IPS DF 4.7 (cell line): ENCODE measurements at regions not wholly inside any gene's neighbourhood (a gene's known extent, or its start where the extent isn't known, plus 50 kb on each side); places are given as distances from the start of the nearest gene placed in this dataset.

Experiments used
- DNase-seq: peaks from one replicate; pipeline ENCODE4 v3.0.0-alpha.2; 2013; ENCODE audit warnings: low spot score; ENCODE audit errors: extremely low read depth

DNA sequence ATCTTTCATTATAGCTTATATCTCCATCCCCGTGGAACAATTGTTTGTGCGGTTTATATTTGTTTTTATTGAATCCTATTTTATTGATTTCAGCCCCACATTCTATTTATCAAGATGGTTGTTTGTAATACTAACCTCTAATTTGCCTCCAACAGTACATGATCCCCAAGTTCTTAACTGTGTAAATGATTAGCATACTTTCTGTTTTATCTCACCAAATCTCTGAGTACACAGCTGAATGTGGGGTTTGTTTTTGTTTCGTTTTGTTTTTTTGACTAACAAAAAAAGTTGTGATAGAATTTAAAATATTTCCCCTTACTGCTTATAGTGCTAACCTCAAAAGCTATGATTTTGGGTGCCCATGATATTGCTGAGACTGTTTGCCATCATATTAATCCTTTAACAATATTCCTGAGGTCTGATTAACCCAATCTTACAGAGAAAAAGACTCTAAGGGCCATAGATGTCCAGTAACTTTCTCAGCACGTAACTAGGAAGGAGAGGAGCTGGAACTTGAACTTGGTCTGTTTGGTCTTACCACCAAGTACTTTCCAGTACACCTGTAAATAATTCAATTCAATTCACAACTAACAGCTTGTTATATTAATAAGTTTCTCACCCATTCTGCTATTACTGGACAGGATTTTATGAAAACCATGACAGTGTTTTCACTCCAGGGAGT lies 789.8 kb downstream of the TUSC7 start:
- no peak for DNase-seq

GRCh38 chr3:117507958-117508357 lies 798.4 kb downstream of the TUSC7 start:
- DNase-seq = no peak

GRCh38 chr3:117509858-117510257 lies 800.3 kb downstream of the TUSC7 start:
- DNase-seq = no peak

- DNase-seq = no peak
These were observed 800.8 kb downstream of the TUSC7 start for GRCh38 chr3:117510396-117510795.

DNA sequence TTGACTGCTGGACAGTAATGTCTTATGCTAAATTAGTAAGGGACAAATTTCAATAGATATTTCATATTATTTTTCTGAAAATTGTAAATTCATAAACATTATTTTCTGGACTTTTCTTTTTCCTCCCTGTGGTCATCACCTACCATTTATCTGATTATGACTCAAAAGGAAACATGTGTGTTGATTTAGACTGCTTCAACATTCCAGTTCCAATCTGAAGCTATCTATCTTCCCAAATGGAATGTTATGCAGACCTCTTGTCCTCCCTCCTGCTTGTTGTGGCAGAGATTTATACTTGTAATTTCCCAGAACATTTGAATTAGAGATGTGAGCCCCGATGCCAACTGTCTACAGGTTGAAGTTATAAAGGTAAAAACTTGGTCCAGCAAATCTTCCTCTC lies 803.4 kb downstream of the TUSC7 start:
- no peak for DNase-seq

DNA sequence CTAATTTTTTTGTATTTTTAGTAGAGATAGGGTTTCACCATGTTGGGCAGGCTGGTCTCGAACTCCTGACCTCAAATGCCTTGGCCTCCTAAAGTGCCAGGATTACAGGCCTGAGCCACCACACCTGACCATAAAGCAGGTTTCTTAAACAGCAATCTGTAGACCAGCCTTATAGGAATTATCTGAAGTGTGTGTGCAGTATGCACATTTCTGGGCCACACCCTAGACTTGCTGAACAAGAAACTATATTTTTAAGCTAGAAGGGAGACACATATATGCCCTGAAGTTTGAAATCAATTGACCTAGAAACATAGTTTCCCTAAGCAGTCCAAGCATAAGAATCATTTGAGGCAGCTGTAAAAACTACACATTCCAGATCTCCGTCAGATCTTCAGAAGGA lies 805.7 kb downstream of the TUSC7 start:
- DNase-seq = no peak

- DNase-seq = no peak
These were observed 808.8 kb downstream of the TUSC7 start for GRCh38 chr3:117518364-117518763.

- no peak for DNase-seq
These were observed 810.2 kb downstream of the TUSC7 start for GRCh38 chr3:117519776-117520175.

- no peak for DNase-seq
These were observed 811.0 kb downstream of the TUSC7 start for GRCh38 chr3:117520582-117520981.

GRCh38 chr3:117523418-117523817 lies 813.8 kb downstream of the TUSC7 start:
- no peak for DNase-seq

DNA sequence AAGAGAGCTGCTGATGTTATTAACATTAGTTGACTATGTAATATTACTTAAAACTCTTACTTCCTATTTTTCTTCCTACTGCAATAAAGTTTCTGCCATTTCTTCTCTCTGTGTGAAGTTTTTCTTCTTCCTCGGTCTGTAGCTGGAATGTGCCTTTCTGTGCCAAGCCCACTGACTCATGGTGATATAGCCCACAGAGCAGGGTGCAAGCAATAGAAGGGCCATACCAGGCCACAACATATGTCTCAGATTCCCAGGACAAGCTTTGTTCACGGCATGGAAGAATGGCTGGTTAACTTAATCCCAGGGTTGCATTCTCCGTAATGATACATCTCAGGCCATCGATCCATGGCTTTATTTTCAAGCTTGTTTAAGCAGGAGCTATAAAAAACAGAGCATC lies 815.3 kb downstream of the TUSC7 start:
- DNase-seq = no peak

DNA sequence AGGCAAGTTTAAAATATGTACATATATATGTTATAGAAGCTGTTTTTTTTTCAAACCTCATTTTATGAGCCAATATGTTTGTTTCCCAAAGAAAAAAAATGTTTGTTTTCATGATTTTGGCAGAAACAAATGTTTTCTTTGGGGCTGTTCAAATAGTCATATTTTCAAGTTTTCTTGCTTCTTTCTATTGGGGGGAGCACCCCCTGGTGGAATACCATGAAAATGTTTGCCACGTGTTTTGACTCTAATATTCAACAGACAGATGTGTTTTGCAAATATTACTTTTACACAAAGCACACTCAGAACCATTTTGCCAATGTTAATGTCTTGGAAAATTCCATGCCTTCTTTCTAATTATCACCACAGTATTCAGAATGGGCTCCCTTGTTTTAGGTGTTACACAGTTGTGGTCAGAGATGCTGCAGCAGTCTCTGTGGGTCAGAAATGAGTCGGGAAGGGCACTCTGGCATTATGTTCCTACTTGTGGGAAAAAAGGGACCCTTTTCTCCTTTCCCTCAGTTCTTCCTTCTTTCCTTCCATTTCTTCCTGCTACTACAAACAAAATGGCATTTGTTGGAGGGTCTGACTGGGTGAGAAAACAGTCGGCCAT lies 817.0 kb downstream of the TUSC7 start:
- DNase-seq = no peak

- DNase-seq = no peak
These were observed 817.8 kb downstream of the TUSC7 start for GRCh38 chr3:117527346-117527745.

- DNase-seq = no peak
These were observed 819.1 kb downstream of the TUSC7 start for GRCh38 chr3:117528688-117529087.

GRCh38 chr3:117531078-117531767 lies 821.6 kb downstream of the TUSC7 start:
- no peak for DNase-seq

DNA sequence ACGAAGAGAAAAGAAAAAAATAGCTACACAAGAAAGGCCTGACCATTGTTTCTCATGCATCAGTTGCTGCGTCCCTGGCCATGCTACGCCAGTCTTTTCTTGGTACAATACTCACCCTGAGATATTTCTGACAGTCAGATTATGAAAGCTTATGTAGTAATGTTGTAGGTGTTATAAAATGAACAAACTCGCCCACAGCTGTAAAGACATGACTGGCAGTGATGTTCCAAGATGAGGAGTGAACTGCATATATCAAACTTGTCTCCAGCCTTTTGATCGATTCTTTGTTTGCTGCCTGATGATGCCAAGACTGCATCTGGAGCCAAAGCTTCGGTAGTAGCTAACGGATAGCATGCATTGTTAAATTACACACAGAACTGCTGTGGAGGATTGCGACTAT lies 822.7 kb downstream of the TUSC7 start:
- no peak for DNase-seq

- no peak for DNase-seq
These were observed 824.6 kb downstream of the TUSC7 start for GRCh38 chr3:117534138-117534537.

GRCh38 chr3:117536006-117536405 lies 826.4 kb downstream of the TUSC7 start:
- DNase-seq = no peak

- no peak for DNase-seq
These were observed 828.4 kb downstream of the TUSC7 start for GRCh38 chr3:117537949-117538348.

DNA sequence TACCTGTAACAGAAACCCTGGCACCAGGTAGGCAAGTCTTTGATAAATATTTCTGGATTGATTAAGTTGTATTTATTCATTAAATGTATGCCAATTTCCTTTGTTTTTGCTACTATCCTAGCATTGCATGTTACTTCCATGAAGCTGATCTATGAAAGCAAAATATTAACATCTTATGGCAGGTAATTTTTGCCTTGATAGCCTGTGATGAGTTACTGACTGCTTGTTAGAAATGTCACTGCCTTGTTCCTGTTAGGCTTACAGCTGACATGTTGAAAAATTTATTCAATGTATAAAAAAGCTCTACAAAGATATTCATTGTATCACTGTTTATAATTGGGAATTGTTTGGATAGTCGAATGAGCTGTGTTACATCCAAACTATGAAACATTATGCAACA lies 830.1 kb downstream of the TUSC7 start:
- DNase-seq = no peak

GRCh38 chr3:117540597-117540996 lies 831.0 kb downstream of the TUSC7 start:
- DNase-seq = no peak

- DNase-seq = no peak
These were observed 832.1 kb downstream of the TUSC7 start for GRCh38 chr3:117541721-117542120.

DNA sequence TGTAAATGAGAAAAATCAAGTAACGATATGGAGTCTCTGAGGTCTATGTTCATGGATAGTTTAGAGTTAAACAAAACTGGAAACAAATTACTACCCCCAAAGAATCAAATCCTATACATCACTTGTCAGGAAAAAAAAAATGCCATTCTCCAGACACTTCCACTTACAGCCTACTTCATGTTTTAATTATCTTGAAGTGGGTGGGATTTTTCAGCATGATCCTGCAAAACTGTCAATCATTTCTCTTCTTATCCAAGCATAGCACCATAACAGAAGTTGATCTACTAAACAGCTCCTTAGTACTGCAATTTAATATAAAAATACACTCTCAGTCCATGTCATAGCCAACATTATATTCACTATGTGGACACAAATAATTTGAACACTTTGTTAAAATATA lies 833.9 kb downstream of the TUSC7 start:
- no peak for DNase-seq
